Hepatocyte (in vitro differentiated cells): ENCODE measurements at regions not wholly inside any gene's neighbourhood (a gene's known extent, or its start where the extent isn't known, plus 50 kb on each side); places are given as distances from the start of the nearest gene placed in this dataset.

ENCODE experiments used
- DNase-seq: peaks from one replicate; pipeline ENCODE4 v3.0.0-alpha.2; 2016; ENCODE audit warnings: low spot score
- H2AFZ ChIP-seq: fragments of 200-600 bp; sonication (generic); 2 replicates; pipeline ENCODE4 v1.6.0; 2016; ENCODE audit warnings: antibody characterized with exemption, mild to moderate bottlenecking
- H3K27ac ChIP-seq: fragments of 200-600 bp; sonication (generic); 2 replicates; pipeline ENCODE4 v1.5.1; 2016; ENCODE audit warnings: mild to moderate bottlenecking
- H3K27me3 ChIP-seq: fragments of 200-600 bp; sonication (generic); 2 replicates; pipeline ENCODE4 v1.6.1; 2016
- H3K36me3 ChIP-seq: fragments of 200-600 bp; sonication (generic); replicated peaks from 2 replicates; pipeline ENCODE4 v1.5.1; 2016; ENCODE audit warnings: low read depth; ENCODE audit not compliant: insufficient read depth
- H3K4me1 ChIP-seq: fragments of 200-600 bp; sonication (generic); 2 replicates; pipeline ENCODE4 v1.5.1; 2016; ENCODE audit warnings: mild to moderate bottlenecking, moderate library complexity; ENCODE audit not compliant: insufficient read depth
- H3K4me2 ChIP-seq: fragments of 200-600 bp; sonication (generic); 2 replicates; pipeline ENCODE4 v1.6.0; 2016
- H3K4me3 ChIP-seq: fragments of 200-600 bp; sonication (generic); 2 replicates; pipeline ENCODE4 v1.5.1; 2016; ENCODE audit warnings: mild to moderate bottlenecking
- H3K79me2 ChIP-seq: fragments of 200-600 bp; sonication (generic); 2 replicates; pipeline ENCODE4 v1.6.0; 2017; ENCODE audit warnings: mild to moderate bottlenecking
- H3K9me2 ChIP-seq: fragments of 200-600 bp; sonication (generic); replicated peaks from 2 replicates; pipeline ENCODE4 v1.6.0; 2017; ENCODE audit warnings: mild to moderate bottlenecking; ENCODE audit not compliant: insufficient read depth
- H3K9me3 ChIP-seq: fragments of 200-600 bp; sonication (generic); 2 replicates; pipeline ENCODE4 v1.5.1; 2016; ENCODE audit warnings: low read depth, mild to moderate bottlenecking
- H4K20me1 ChIP-seq: fragments of 200-600 bp; sonication (generic); 2 replicates; pipeline ENCODE4 v1.6.0; 2016; ENCODE audit warnings: mild to moderate bottlenecking; ENCODE audit not compliant: insufficient read depth, poor library complexity, severe bottlenecking
- EZH2 ChIP-seq: fragments of 200-600 bp; sonication (generic); IDR thresholded peaks from 2 replicates; pipeline ENCODE4 v1.6.1; 2016; ENCODE audit warnings: antibody characterized with exemption, mild to moderate bottlenecking, borderline replicate concordance
- EZH2phosphoT487 ChIP-seq: fragments of 200-600 bp; sonication (generic); IDR thresholded peaks from one replicate; pipeline ENCODE4 v1.6.1; 2018; ENCODE audit warnings: antibody characterized with exemption, mild to moderate bottlenecking, low read depth, moderate library complexity; ENCODE audit not compliant: unreplicated experiment, severe bottlenecking
- WGBS: methylation state at CpG from one replicate; pipeline ENCODE4 v1.1.6; 2016; ENCODE audit warnings: low lambda C conversion rate; ENCODE audit errors: missing lambda C conversion rate; 5-methylcytosine and 5-hydroxymethylcytosine counted together
- TF ChIP-seq, protein P1 (sequence below): fragments of 200-600 bp; sonication (generic); IDR thresholded peaks from 2 replicates; pipeline ENCODE4 v1.5.1; 2016; ENCODE audit warnings: antibody characterized with exemption, mild to moderate bottlenecking; ENCODE audit not compliant: poor library complexity

DNA sequence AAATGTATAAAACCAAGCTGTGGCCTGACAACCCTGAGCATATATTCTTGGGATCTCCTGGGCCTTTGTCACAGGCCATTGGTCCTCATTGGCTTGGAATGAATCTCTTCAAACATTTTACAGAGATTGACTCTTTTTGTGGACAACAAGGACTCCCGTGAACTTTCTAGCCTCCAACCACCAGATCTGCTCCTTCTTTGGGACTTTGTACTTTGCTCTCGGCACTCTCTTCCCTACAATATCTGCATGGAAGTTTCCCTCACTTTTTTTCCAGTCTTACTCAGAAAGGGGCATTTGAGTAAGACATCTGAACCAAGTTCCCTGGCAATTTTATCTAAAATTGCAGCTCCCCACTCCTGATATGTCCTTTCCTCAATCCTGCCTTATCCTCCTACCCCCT is 158.8 kb downstream of the PHLDA1 start:
- TF ChIP-seq, protein P1, sequence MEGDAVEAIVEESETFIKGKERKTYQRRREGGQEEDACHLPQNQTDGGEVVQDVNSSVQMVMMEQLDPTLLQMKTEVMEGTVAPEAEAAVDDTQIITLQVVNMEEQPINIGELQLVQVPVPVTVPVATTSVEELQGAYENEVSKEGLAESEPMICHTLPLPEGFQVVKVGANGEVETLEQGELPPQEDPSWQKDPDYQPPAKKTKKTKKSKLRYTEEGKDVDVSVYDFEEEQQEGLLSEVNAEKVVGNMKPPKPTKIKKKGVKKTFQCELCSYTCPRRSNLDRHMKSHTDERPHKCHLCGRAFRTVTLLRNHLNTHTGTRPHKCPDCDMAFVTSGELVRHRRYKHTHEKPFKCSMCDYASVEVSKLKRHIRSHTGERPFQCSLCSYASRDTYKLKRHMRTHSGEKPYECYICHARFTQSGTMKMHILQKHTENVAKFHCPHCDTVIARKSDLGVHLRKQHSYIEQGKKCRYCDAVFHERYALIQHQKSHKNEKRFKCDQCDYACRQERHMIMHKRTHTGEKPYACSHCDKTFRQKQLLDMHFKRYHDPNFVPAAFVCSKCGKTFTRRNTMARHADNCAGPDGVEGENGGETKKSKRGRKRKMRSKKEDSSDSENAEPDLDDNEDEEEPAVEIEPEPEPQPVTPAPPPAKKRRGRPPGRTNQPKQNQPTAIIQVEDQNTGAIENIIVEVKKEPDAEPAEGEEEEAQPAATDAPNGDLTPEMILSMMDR = no peak
- TF ChIP-seq EZH2 (no peak), EZH2phosphoT487 (no peak)
- WGBS = 56% methylated on average over 2 of the region's 2 CpGs

DNA sequence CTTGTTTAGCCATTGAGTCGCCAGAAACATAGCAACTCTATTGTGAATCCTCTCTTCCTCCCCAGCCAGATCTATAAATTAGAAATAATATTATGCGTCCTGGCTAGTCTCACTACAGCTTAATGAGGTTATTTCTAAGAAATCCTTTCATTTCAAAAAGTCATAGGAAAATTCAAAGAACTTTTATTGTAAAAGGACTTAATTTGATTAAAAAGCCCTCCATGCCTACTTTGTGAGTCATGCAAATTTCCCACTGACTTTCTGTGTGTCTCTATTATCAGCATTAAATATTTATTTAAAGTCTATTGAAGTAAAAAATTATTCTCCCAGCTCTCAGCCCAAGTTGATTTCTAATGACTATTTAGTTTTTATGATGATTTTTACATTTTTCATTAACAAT is 160.7 kb downstream of the PHLDA1 start:
- DNase-seq = no peak
- H2AFZ ChIP-seq = no peak overlapping the region
- H4K20me1 ChIP-seq = no peaks in the 10 kb centered on the region
- no peaks in the 10 kb centered on the region for H3K79me2 ChIP-seq
- TF ChIP-seq, protein P1 = no peak
- TF ChIP-seq EZH2phosphoT487 (no peak), EZH2 (no peak)
- 81% methylated on average over 2 of the region's 2 CpGs for WGBS
- H3K4me1 ChIP-seq = peaks cover 8% of the 10 kb centered on the region
- no peaks in the 10 kb centered on the region for H3K36me3 ChIP-seq
- H3K9me2 ChIP-seq = no peaks in the 10 kb centered on the region
- no peak overlapping the region for H3K4me2 ChIP-seq
- H3K27ac ChIP-seq = no peak overlapping the region
- no peaks in the 10 kb centered on the region for H3K27me3 ChIP-seq
- no peaks in the 10 kb centered on the region for H3K9me3 ChIP-seq
- no peak overlapping the region for H3K4me3 ChIP-seq

More for the DNA sequence above, 158.8 kb downstream of the PHLDA1 start:
- peak overlapping the region; percentile 62 for H3K27ac ChIP-seq
- no peaks in the 10 kb centered on the region for H4K20me1 ChIP-seq
- H3K9me3 ChIP-seq = no peaks in the 10 kb centered on the region
- H3K79me2 ChIP-seq = no peaks in the 10 kb centered on the region
- H3K4me2 ChIP-seq = no peak overlapping the region
- H3K27me3 ChIP-seq = no peaks in the 10 kb centered on the region
- H3K4me3 ChIP-seq = no peak overlapping the region
- no peaks in the 10 kb centered on the region for H3K36me3 ChIP-seq
- DNase-seq = peak; percentile 23
- no peaks in the 10 kb centered on the region for H3K9me2 ChIP-seq
- no peak overlapping the region for H2AFZ ChIP-seq
- peaks cover 22% of the 10 kb centered on the region for H3K4me1 ChIP-seq

DNA sequence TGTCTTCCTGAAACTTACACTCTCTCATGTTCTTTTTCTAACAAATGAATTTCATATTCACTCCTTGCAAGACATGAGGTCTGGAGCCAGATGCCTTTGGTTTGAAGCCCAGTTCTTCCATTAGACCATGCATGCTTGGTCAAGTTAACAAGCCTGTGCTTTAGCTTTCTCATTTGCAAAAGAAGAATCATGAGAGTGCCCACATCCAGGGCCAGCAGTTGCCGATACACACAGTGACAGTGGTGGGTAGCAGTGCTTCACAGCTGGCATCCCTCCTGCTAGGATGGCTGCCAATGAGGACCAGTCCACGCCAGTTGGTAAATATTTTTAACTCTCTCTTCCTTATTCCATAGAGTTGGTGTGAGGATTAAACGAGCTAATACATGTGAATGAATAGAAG is 163.1 kb downstream of the PHLDA1 start:
- DNase-seq = no peak
- H3K79me2 ChIP-seq = no peaks in the 10 kb centered on the region
- H3K27ac ChIP-seq = no peak overlapping the region
- no peaks in the 10 kb centered on the region for H3K27me3 ChIP-seq
- H3K9me2 ChIP-seq = no peaks in the 10 kb centered on the region
- no peaks in the 10 kb centered on the region for H3K36me3 ChIP-seq
- H3K4me2 ChIP-seq = no peak overlapping the region
- no peaks in the 10 kb centered on the region for H3K9me3 ChIP-seq
- WGBS = 99% methylated on average over 3 of the region's 3 CpGs
- no peaks in the 10 kb centered on the region for H4K20me1 ChIP-seq
- H2AFZ ChIP-seq = no peak overlapping the region
- peaks cover 8% of the 10 kb centered on the region for H3K4me1 ChIP-seq
- TF ChIP-seq EZH2phosphoT487 (no peak), EZH2 (no peak)
- TF ChIP-seq, protein P1 = no peak
- H3K4me3 ChIP-seq = no peak overlapping the region

DNA sequence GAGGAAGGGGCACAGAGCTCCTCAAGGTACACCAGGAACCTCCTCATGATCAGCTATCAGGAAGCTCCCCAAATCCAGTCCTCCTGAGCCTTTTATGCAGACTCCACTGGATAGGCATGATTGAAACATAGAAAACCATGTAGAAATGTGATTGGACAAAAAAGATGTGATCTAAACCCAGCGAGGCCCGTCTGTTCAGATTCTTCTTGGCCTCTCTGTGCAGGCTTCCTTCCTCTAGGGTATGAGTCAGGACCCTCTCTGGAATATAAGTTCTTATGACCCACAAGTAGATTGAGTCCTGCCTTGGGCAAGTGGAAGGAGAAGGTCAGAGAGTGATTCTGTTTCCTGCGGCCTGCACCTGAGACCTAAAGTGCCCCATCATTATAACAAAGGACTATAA is 166.3 kb downstream of the PHLDA1 start:
- no peaks in the 10 kb centered on the region for H3K4me1 ChIP-seq
- DNase-seq = no peak
- no peaks in the 10 kb centered on the region for H3K36me3 ChIP-seq
- no peak overlapping the region for H3K27ac ChIP-seq
- WGBS = 93% methylated on average over 3 of the region's 3 CpGs
- no peaks in the 10 kb centered on the region for H3K9me3 ChIP-seq
- no peaks in the 10 kb centered on the region for H3K9me2 ChIP-seq
- H2AFZ ChIP-seq = no peak overlapping the region
- TF ChIP-seq EZH2 = no peak
- TF ChIP-seq, protein P1 = no peak
- no peak for TF ChIP-seq EZH2phosphoT487
- no peaks in the 10 kb centered on the region for H3K27me3 ChIP-seq
- H3K4me2 ChIP-seq = no peak overlapping the region
- no peak overlapping the region for H3K4me3 ChIP-seq
- H4K20me1 ChIP-seq = no peaks in the 10 kb centered on the region
- H3K79me2 ChIP-seq = no peaks in the 10 kb centered on the region
